Stimulated activated naive CD8-positive, alpha-beta T cell treated with anti-CD3 and anti-CD28 coated beads, Interleukin-15, Interleukin-2, amounts not matched to agents 100 U/mL and 50 U/mL, for 24 hours (primary cell): ENCODE measurements at regions not wholly inside any gene's neighbourhood (a gene's known extent, or its start where the extent isn't known, plus 50 kb on each side); places are given as distances from the start of the nearest gene placed in this dataset.
A peak's percentile ranks its signal among the peaks of the same experiment; 100 is the strongest.

Experiments used
- ATAC-seq: fragments of 150-1000 bp; cut with Tn5 transposase; one replicate; pipeline ENCODE4 v1.10.0; 2021
- DNase-seq: peaks from one replicate; pipeline ENCODE4 v3.0.0; 2021

GRCh38 chr6:25223490-25223991 lies 55.6 kb upstream of the CARMIL1 start:
- ATAC-seq (peak; percentile 71), DNase-seq (peak; percentile 72)

GRCh38 chr6:25224242-25224641 lies 54.9 kb upstream of the CARMIL1 start:
- no peak for DNase-seq
- ATAC-seq = no peak

GRCh38 chr6:25227854-25228253 lies 51.3 kb upstream of the CARMIL1 start:
- DNase-seq = no peak
- no peak for ATAC-seq
